NB4 (cell line): ENCODE measurements at regions not wholly inside any gene's neighbourhood (a gene's known extent, or its start where the extent isn't known, plus 50 kb on each side); places are given as distances from the start of the nearest gene placed in this dataset.
"Not testable (repeated sequence)": the region's sequence is repeated elsewhere in the genome, so short reads cannot be mapped to it uniquely, and the experiment has no call there.

Source experiments
- MYC ChIP-seq: IDR thresholded peaks from 2 replicates; pipeline ENCODE4 v1.6.1; 2011; ENCODE audit warnings: low read depth, low read length
- POLR2A ChIP-seq: IDR thresholded peaks from 2 replicates; pipeline ENCODE4 v1.6.1; 2011; ENCODE audit warnings: mild to moderate bottlenecking; ENCODE audit not compliant: insufficient read length; ENCODE audit errors: extremely low read depth
- TF ChIP-seq, protein P1 (sequence below): IDR thresholded peaks from one replicate; pipeline ENCODE4 v1.5.1; 2012; ENCODE audit warnings: low read depth, low read length
- TF ChIP-seq, protein P2 (sequence below): IDR thresholded peaks from 2 replicates; pipeline ENCODE4 v1.6.1; 2011; ENCODE audit warnings: low read depth, low read length

DNA sequence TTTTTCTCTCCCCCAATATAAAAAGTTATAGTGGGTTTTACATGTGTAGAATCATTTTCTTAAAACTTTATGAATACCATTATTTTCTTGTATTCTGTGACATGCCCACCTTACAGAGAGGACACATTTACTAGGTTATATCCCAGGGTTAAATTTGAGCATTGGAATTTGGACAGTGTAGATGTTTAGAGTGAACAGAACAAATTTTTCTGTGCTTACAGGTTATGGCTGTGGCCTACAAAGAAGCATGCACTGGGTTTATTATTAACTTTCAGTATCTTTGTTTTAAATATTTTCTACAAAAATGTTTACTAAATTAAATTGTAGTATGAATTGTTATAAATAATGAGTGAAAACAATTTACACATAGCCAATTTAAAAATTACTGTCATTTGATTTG lies 51.3 kb upstream of the TRIM77 start:
- TF ChIP-seq, protein P1, sequence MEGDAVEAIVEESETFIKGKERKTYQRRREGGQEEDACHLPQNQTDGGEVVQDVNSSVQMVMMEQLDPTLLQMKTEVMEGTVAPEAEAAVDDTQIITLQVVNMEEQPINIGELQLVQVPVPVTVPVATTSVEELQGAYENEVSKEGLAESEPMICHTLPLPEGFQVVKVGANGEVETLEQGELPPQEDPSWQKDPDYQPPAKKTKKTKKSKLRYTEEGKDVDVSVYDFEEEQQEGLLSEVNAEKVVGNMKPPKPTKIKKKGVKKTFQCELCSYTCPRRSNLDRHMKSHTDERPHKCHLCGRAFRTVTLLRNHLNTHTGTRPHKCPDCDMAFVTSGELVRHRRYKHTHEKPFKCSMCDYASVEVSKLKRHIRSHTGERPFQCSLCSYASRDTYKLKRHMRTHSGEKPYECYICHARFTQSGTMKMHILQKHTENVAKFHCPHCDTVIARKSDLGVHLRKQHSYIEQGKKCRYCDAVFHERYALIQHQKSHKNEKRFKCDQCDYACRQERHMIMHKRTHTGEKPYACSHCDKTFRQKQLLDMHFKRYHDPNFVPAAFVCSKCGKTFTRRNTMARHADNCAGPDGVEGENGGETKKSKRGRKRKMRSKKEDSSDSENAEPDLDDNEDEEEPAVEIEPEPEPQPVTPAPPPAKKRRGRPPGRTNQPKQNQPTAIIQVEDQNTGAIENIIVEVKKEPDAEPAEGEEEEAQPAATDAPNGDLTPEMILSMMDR, result not testable (repeated sequence)
- TF ChIP-seq POLR2A, MYC: not testable (repeated sequence)
- TF ChIP-seq, protein P2, sequence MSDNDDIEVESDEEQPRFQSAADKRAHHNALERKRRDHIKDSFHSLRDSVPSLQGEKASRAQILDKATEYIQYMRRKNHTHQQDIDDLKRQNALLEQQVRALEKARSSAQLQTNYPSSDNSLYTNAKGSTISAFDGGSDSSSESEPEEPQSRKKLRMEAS, result not testable (repeated sequence)
